CD4-positive, alpha-beta T cell treated with Interferon alpha-2 for 1 hour (primary cell): ENCODE measurements at regions not wholly inside any gene's neighbourhood (a gene's known extent, or its start where the extent isn't known, plus 50 kb on each side); places are given as distances from the start of the nearest gene placed in this dataset.

ENCODE experiments used
- DNase-seq, 2 donors: peaks; one replicate each; pipeline ENCODE4 v3.0.0-alpha.2; 2020 to 2022

DNA sequence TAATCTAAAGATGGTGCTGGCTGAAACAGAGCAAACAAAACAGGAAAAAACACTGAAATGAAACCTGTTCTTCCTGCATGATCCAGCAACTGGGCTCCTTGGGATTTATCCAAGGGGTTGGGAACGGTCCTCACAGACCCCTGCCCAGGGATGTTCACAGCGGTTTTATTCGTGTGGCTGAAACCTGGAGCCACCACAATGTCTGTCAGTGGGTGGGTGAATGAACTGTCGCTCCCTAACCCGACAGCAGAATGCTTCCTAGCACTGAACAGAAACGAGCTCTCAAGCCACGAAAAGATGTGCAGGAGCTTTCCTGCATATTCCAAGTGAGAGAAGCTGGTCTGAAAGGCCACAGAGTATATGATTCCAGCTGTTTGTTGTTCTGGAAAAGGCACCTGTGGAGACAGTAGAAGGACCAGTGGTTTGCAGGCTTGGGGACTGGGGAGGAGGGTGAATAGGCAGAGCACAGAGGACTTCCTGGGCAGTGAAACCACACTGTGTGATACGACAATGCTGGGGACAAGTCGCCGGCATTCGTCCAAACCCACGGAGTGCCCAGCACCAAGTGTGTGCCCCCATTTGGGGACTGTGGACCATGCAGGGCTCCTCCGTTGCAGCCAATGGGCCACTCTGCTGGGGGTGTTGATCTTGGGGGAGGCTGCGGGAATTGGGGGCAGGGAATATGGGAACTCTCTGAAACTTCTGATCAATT is 73.9 kb downstream of the TEX29 start:
- no peak for DNase-seq

DNA sequence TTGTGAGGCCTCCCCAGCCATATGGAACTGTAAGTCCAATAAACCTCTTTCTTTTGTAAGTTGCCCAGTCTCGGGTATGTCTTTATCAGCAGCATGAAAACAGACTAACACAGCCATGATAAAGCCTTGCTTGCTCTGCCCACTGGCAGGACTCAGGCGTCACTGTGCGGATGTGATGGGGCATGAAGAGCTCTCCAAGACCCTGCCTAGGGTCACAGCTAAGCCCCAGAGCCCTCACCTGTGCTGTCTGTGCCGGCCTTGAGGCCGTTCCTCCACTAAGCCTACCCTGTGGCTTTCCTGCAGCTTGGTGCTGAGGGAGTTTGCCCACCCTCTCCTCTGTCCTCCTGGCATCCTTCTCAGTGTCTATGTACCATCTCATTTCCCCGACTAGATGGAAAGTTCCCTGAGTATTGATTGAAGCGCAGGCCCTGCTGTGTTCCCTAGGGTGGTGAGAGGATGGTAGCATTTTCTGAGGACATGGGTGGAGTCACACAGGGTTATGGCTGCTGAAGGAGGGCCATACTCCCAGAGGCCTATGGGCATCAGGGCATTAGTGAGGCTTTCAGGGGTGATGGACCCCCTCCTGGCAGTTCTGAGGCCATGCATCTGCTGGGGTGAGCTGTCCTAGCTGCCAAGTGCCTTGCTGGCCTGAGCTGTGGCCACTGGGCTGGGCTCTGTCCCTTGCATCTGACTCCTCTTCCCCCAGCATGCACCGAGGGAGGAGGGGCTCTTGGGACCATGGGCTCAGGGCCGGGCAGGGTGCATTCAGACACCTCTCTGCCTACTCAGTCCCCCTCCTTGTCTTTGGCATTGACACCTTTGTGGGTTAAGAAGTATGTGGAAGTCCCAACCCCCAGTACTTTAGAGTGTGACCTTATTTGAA is 75.3 kb downstream of the TEX29 start:
- DNase-seq = no peak

DNA sequence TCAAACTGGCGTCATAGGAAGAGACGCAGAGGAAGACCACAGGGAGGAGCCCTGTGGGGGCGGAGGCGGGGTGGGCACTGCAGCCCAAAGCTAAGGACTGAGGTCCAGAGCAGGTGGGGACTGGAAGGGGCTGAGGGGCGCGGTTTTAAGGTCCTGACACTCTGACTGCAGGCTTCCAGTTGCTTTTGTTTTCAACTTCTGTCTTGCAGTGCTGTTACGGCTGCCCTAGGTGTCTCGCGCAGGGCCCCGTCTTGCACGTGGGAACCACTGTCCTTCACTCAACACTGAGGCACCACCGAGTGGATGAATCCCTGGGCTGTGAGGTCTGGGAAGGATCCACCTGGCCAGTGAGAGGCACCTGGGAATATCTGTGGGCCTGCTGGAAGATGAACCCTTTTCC is 76.0 kb downstream of the TEX29 start:
- DNase-seq = no peak

DNA sequence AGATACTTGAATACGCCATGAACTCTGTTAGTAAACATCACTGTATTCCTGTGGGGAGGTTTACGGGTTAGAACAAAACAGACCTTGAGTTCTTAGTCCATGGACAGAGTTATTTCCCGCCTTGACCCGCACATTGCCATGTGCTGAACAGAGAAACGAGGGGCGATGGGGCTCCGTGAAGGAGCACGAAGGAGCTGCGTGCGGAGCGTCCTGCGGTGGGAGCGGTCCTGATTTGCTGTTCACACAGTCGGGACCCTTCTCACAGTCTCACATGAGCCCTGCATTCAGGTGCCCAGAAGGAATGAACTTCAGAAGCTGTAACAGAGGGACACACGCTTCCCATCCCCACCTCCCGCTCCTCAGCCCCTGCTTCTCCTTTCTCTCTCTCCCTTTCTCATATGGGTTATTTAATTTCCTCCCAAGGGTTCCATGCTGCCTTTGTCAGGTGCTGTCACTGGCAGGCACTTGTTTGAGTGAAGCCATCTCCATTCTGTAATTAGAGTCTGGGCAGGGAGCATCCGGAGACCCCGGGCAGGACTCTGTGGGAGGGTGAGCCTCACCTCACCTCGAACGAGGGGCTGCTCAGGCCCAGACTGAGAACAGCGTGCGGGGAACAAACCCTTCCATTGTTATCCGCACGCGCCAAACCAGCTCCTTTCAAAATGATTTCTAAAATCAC is 76.9 kb downstream of the TEX29 start:
- no peak for DNase-seq

DNA sequence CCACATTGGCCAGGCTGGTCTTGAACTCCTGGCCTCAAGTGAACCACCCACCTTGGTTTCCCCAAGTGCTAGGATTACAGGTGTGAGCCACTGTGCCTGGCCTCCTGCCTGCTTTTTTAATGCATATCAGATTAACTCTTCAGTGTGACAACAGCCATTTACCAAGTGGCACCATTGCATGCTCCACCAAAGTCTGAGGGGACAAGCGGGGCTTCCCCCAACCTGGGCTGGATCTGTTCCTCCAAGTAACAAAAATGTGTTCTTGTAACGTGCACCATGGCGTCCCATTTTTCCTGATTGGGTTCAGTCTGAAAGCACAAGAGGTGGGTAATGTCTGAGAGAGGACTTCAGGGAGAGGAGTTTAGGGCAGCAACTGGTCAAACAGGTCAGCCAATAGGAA is 77.8 kb downstream of the TEX29 start:
- DNase-seq = no peak

DNA sequence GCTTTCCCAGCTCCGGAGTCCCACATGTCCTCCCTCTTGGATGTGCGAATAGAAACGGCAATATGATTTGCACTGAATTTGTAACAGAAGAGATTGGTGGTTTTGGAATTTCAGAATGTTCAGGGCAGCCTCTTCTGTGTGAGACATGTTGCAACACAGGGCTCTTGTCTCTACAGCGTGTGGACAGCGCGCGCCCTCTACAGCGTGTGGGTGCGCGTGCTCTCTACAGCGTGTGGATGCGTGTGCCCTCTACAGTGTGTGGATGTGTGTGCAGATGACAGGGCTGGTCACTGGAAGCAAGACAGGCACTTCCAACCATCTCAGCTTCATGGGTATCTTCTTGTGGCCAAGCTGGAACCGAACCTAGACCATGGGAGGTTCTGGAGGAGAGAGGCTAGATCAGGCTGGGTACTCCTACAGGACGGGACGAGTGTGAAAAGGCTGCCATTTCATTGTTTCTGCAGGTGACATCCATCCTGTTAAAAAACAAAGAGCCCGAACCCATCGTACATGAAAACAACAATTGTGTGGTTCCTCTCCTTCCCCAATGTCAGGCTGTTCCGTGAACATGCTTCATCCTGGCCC is 78.4 kb downstream of the TEX29 start:
- no peak for DNase-seq

DNA sequence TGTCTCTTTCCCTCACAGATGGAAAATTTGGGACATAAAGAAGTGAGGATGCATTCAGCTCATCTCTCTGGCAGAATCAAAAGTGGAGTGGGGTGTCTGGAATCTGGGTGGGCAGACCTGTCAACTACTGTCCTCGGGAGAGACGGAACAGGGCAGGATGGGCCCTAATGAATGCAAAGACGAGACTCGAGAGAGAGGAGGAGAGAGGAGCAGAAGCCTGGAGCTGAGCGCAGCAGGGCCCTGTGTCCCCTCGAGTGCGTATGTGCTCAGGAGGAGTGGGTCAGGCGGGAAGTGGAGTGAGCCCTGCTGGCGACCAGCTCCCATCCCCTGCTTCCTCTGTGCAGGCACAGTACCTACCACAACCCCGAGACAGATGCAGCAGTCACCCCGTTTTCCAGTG is 78.9 kb downstream of the TEX29 start:
- no peak for DNase-seq

DNA sequence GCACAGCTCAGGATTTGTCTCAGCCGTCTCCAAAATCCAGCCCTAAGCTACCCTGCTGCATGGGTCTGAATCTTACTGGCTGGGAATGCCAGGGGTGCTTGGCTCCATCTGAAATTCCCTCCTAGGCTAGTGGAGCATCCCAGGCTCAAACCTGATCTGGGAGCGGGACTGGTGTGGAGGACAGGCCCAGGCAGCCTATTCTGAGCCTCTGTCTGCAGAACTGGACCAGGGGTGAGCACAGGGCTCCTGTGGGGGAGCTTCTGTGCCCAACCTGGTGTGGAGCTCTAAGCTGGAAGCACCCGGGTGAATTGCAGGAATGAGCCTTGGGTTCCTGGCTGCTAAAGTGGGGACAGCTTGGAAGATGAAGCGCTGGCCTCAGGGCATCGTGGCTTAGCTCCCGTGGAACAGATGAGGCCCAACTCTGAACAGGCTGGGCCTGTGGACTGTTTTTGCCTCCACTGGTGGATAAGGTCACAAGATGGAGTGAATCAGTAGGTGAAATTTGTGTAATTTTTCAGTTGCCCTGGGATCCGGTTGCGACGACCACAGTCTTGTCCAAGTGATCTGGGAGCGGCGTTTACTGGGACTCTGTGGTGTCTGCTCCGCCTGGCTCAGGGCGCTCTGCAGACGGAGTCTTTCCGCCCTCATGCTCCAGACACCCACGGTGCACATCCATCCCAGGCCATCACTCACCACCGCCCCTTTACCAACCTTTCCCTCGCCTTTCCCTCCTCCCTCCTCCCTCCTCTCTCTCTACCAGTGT is 79.5 kb downstream of the TEX29 start:
- DNase-seq = no peak

DNA sequence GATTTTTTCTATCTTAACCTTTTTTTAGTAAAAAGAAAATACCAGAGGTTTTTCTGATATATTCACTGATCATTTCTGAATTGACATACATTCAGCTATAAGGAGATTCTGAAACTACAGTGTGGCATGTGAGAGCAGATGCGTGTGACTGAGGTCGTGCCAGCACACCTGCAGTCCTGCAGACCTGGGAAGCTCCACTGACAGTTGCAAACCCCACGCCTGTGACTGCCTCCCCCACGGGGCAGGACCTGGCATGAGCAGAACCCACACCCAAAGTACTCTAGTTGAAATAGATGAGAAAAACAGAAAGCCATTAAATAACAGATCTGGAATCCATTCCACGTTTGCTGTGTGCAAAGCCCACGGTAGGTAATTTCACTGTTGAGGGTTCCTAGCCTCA is 80.7 kb downstream of the TEX29 start:
- DNase-seq = no peak

DNA sequence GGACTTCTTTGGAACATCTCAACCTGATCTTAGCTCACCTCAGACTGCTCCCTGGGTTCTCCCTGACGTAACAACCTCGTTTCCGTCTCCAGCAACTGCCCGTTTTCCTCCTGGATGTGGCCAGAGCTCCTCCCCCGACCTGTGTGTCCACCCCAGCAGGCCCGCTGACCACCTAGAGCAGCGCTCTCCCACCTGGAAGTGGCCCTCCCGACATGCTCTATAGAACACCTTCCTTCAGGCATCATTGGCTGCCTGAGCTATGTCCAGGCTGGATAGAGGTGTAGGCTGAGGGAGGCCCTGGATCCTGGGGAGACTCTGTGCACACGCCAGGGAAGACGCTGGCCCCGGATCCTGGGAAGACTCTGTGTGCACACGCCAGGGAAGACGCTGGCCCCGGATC is 81.3 kb downstream of the TEX29 start:
- DNase-seq = no peak

DNA sequence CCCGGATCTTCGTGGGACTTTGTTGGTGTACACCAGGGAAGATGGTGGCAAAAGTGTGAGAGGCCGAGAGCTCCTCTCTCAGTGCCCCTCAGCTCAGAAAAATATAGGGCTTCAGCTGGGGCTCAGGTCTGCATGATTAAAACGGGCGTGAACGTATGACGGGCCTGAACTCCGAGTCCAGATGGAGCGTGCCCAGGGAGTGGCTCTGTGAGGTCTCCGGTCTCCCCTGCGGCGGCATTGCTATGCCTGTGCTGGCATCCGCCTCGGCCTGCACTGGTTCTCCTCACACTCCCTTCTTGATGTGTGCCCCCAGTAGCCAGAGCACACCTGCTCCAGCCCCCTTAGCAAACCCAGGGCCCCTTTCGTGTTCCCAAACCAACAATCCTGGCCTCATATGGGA is 82.0 kb downstream of the TEX29 start:
- DNase-seq = no peak

DNA sequence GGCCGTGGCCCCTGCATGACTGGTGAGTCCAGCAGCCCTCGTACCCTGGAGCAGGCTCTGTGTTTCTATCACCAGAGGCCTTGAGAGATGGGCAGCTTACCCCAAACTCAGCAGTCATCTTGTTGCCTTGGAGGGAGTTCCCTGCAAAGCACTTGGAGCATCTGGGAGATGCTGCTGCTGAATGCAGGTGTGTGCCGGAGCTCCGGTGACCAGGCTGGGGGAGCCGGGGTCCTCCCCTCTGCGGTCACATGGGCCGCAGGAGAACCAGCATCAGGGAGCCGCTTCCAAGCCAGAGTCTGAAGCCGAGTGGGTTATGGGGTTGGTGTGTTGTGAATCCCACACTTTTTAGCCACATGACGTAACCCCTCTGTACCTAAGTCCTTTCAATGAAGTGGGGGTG is 82.8 kb downstream of the TEX29 start:
- DNase-seq = no peak

DNA sequence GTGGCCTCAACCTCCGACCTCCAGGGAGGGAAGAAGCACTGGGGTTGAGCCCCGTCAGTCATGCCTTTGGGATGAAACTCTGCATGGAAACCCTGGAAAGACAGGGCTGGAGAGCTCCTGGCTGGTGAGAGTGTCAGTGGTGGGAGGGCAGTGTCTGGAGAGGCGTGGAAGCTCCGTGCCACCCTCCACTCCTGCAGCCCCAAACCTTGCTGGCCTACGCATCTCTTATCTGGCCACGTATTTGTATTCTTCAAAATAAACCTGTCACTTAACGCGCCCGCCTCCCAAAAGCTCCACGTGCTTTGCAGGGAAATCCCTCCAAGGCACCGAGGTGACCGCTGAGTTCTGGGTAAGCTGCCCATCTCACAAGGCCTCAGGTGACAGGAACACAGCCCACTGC is 84.3 kb downstream of the TEX29 start:
- DNase-seq = no peak

DNA sequence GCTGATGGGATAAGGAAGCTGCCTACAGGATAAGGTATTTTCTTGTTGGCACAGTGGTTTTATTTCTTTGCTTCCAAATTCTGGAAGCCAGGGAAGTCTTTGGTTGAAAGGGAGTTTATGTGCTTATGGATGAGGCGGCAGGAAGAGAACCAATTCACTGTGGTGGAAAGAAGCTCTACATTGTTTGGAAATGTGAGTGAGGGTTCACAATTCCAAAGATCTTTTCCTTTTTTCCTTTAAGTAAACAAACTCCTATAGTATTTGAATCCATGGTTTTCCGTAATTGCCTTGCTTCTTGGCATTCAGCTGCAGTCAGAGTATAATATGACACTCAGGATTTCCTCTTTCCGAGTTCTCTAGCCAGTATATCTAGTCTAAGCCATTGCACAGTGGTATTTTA is 86.2 kb downstream of the TEX29 start:
- no peak for DNase-seq

DNA sequence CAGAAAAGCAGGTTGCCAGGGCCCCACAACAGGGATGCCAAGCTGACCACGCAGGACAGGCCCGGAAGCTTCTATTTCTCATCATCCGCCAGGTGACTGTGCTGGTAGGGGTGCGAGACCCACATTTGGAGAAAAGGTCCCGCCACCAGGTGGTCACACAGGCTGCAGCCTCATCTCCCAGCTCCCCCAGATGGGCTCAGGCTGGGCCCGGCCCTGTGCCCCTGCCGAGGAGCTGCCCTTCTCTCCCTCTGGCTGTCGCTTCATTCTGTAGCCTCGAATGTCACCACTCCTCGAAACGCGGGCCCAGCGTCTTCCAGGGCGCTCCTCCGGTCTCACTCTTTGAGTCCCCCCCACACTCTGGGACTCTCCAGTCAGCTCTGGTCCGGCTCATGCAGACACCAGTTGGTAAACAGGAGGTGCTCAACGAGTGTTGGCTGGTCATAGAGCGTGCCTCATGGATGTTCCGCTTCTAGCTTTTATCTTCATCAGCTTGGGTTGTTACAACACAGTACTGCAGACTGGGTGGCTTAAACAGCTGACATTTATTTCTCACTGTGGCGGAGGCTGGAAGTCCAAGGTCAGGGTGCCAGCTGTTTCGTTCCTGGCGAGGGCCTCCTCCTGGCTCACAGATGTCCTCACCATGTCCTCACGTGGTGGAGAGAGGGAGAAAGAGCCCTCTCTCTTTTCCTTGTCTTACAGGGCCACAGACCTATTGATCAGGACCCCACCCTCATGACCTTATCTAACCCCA is 87.1 kb downstream of the TEX29 start:
- DNase-seq = no peak

DNA sequence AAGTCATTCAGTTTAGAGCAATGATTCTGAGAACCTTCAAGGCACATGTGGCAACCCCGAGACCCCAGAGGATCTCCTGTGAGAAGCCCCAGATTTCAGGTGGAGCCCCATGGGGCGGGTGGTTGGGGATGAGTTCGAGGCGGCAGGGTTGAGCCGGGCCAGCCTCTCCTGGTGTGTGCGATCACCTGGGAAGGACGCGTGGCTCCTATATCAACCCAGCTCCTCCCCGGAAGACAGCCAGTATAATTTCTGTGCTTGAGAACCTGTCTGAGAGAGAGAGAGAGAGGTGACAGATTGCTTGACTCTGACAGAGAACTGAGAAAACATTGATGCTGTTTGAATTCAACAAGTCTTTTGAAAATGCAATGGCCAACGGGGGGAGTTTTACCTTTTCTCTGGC is 89.0 kb downstream of the TEX29 start:
- DNase-seq = no peak

DNA sequence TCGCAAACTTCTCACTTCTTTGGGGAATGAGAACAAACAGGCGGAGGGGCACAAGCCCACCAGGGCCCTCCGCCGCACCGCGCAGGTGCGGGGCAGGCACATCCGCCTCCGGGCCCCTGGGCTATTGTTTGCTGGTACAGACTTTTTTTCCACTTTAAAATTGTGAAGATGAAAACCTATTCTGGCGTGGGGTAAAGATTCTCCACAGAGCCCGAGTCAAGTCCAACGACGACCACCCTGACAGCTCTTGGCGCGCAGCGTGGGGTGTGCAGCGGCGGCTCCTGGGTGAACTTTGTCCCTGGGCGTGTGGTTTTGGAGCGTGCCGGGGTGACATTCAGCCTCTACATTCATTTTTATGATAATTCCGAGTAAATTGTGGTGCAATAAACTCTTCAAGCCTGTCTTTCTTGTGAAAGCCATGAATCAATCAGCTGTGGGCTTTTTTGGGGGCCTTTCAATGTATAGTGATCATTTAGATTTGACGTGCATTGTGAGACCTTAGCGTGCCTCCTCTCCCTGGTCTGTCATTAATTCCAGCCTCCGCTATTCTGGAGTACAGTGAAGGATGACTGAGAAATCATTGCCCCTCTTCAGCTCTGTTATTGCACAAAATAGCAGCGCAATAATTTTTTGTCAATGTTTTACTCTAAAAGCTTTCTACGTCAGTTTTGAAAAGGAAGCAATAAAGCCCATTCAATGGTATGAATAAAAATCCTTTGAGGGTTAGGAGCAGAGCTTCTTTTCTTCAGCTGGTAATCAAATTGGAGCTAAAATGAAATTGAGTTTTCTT is 90.0 kb downstream of the TEX29 start:
- no peak for DNase-seq

DNA sequence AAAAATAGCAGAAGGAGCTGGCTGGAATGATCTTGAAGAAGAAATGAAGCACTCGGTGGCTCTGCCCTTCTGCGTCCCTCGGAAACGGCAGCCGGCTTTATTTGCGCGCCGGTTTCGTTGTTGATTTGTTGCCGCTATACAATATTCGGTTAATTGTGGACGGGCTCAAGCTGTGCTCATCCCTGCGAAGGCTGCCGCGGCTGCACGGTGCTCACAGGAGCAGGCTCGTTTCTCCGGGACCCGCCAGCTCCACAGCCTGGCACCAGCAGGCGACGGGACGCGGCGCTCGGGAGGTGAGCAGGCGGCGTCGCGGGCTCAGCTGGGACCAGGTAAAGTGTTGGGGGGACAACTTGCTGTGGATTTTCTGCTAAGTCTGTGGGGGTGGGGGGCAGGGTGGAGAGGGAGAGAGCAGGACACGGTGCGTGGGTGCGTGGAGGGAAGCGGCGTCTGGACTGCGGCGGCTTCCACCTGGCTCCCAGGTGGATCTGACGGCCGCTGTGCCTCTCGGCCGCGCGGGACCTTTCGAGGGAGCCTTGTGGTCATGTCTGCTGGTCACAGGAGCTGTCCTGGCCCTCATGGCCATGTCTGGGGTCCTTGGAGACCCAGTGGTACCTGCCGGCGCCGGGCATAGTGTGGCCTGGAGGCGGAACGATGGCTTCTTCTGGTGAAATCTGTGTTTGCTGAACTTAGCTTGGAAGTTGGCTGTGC is 90.9 kb downstream of the TEX29 start:
- no peak for DNase-seq

DNA sequence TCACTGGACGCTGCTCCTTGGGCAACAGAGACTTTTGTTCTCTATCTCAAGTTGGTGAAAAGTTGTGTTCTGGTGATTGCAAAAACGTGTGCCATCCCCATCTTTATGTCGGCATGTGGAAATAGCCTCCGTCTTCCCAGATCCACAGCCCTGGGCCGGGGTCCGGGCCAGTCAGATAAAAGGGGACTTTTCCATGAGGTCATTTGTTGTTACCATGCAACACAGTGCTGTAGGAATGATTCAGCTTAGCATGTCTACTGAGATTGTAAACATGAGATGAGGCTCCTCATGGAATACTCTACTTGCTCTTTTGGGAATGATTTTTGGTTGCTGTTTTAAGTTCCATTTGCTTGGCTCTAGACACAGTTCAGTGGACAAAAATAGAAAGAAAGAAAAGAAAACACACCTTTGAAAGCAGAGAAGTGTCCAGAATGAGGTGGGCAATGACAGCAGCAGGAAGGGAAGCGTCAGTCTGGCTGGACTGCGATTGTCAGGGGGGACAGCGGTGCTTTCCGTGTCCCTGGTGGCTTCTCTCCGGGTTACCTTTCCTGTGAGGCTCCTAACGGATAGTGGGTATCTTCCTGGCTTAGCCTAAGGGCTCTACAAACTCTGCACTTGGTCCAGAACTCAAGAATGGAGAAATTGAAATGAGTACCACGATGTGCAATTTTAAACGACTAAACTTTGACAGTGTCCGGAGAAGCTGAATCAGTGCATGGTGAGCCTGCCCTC is 91.6 kb downstream of the TEX29 start:
- no peak for DNase-seq
